Esophagus muscularis mucosa (tissue), 4 donors: ENCODE measurements at regions not wholly inside any gene's neighbourhood (a gene's known extent, or its start where the extent isn't known, plus 50 kb on each side); places are given as distances from the start of the nearest gene placed in this dataset.

Experiments used
- DNase-seq: peaks from one replicate; pipeline ENCODE4 v3.0.0-alpha.2; 2017; ENCODE audit errors: extremely low spot score
- H3K27ac ChIP-seq, 4 donors: fragments of 200-600 bp; sonication (generic); replicated peaks in 1 of 4; 1 replicate in 3 of 4; 2 replicates in 1 of 4; pipeline ENCODE4 v1.5.1; 2016 to 2019; ENCODE audit warnings: mild to moderate bottlenecking in 1 of 4
- H3K27me3 ChIP-seq, 4 donors: fragments of 200-600 bp; sonication (generic); one replicate each; pipeline versions ENCODE4 v1.5.1 to v1.6.0; 2016 to 2019
- H3K36me3 ChIP-seq, 4 donors: fragments of 200-600 bp; sonication (generic); one replicate each; pipeline ENCODE4 v1.5.1; 2016 to 2019
- H3K4me1 ChIP-seq, 4 donors: fragments of 200-600 bp; sonication (generic); one replicate each; pipeline ENCODE4 v1.5.1; 2016 to 2019
- H3K4me3 ChIP-seq, 4 donors: fragments of 200-600 bp; sonication (generic); 1 replicate in 2 of 4; 2 replicates in 2 of 4; pipeline ENCODE4 v1.5.1; 2016 to 2019; ENCODE audit warnings: mild to moderate bottlenecking in 4 of 4, moderate library complexity in 1 of 4
- H3K9me3 ChIP-seq, 4 donors: fragments of 200-600 bp; sonication (generic); 1 replicate in 3 of 4; 2 replicates in 1 of 4; pipeline ENCODE4 v1.5.1; 2016 to 2019
- CTCF ChIP-seq, 3 experiments: fragments of 200-600 bp in 2 of 3; fragments of 450-650 bp in 1 of 3; sonication (generic) in 2 of 3; IDR thresholded peaks; one replicate each; pipeline ENCODE4 v1.5.1; 2017 to 2019; ENCODE audit warnings: antibody characterized with exemption in 3 of 3, mild to moderate bottlenecking in 2 of 3, moderate library complexity in 1 of 3
- EP300 ChIP-seq: sonication (generic); formaldehyde crosslinking; IDR thresholded peaks from one replicate; pipeline ENCODE4 v1.6.1; 2017; ENCODE audit warnings: antibody characterized with exemption
- POLR2A ChIP-seq: fragments of 450-650 bp; IDR thresholded peaks from one replicate; pipeline ENCODE4 v1.6.1; 2017; ENCODE audit warnings: antibody characterized with exemption, moderate library complexity, mild to moderate bottlenecking, low read depth
- POLR2AphosphoS5 ChIP-seq, 2 donors: sonication (generic); formaldehyde crosslinking; IDR thresholded peaks; one replicate each; pipeline ENCODE4 v1.6.1; 2017; ENCODE audit warnings: antibody characterized with exemption in 2 of 2
- WGBS: methylation state at CpG from one replicate; pipeline ENCODE4 v1.1.5; 2018; 5-methylcytosine and 5-hydroxymethylcytosine counted together
- intact Hi-C: fragments of 100-400 bp; cut with DNase I; formaldehyde crosslinking; loops from one replicate; pipeline ENCODE4 v1.15.1; 2023

- Histone ChIP-seq H3K4me1 (no peaks in the 10 kb centered on the region), H3K27ac (no peak overlapping the region), H3K36me3 (no peaks in the 10 kb centered on the region), H3K9me3 (no peaks in the 10 kb centered on the region), H3K27me3 (no peaks in the 10 kb centered on the region), H3K4me3 (no peak overlapping the region)
- 60% methylated on average over 3 of the region's 3 CpGs for WGBS
- intact Hi-C loops, result no loop called here
- TF ChIP-seq POLR2A (no peak), CTCF (IDR thresholded peaks at IDR 0.05) (no peak), POLR2AphosphoS5 (IDR thresholded peaks at IDR 0.05) (no peak), EP300 (no peak)
- peak; percentile 19 for DNase-seq
Measured at GRCh38 chr11:79794057-79794456, 353.2 kb upstream of the TENM4 start.

- Histone ChIP-seq H3K4me1 (no peaks in the 10 kb centered on the region), H3K27ac (no peak overlapping the region), H3K9me3 (no peaks in the 10 kb centered on the region), H3K4me3 (no peak overlapping the region), H3K36me3 (no peaks in the 10 kb centered on the region), H3K27me3 (no peaks in the 10 kb centered on the region)
- no peak for TF ChIP-seq EP300
- TF ChIP-seq POLR2A, result no peak
- TF ChIP-seq POLR2AphosphoS5 (IDR thresholded peaks at IDR 0.05), result no peak
- no peak for TF ChIP-seq CTCF (IDR thresholded peaks at IDR 0.05)
- intact Hi-C loops, result no loop called here
- 91% methylated on average over 1 of the region's 1 CpG for WGBS
- DNase-seq, result no peak
Measured at GRCh38 chr11:79786961-79787360, 346.1 kb upstream of the TENM4 start.

GRCh38 chr11:79783833-79784232, 343.0 kb upstream of the TENM4 start:
- WGBS, result 65% methylated on average over 4 of the region's 4 CpGs
- Histone ChIP-seq H3K27ac (no peak overlapping the region), H3K27me3 (no peaks in the 10 kb centered on the region), H3K9me3 (no peaks in the 10 kb centered on the region), H3K36me3 (no peaks in the 10 kb centered on the region), H3K4me3 (no peak overlapping the region), H3K4me1 (no peaks in the 10 kb centered on the region)
- no peak for DNase-seq
- intact Hi-C loops, result no loop called here
- TF ChIP-seq EP300 (no peak), POLR2AphosphoS5 (IDR thresholded peaks at IDR 0.05) (no peak), POLR2A (no peak), CTCF (IDR thresholded peaks at IDR 0.05) (no peak)

- Histone ChIP-seq H3K4me3 (no peak overlapping the region), H3K36me3 (no peaks in the 10 kb centered on the region), H3K27ac (no peak overlapping the region), H3K4me1 (no peaks in the 10 kb centered on the region), H3K9me3 (no peaks in the 10 kb centered on the region), H3K27me3 (no peaks in the 10 kb centered on the region)
- WGBS, result 41% methylated on average over 1 of the region's 1 CpG
- TF ChIP-seq POLR2A, result no peak
- no peak for TF ChIP-seq EP300
- no peak for TF ChIP-seq CTCF (IDR thresholded peaks at IDR 0.05)
- no peak for TF ChIP-seq POLR2AphosphoS5 (IDR thresholded peaks at IDR 0.05)
- intact Hi-C loops, result no loop called here
- DNase-seq, result no peak
Measured at GRCh38 chr11:79768343-79768742, 327.5 kb upstream of the TENM4 start.

GRCh38 chr11:79762279-79762921, 321.6 kb upstream of the TENM4 start:
- TF ChIP-seq CTCF (IDR thresholded peaks at IDR 0.05) (no peak), POLR2AphosphoS5 (IDR thresholded peaks at IDR 0.05) (no peak)
- H3K27ac ChIP-seq, result no peak overlapping the region
- H3K27me3 ChIP-seq, result no peaks in the 10 kb centered on the region
- no peak overlapping the region for H3K4me3 ChIP-seq
- no peaks in the 10 kb centered on the region for H3K9me3 ChIP-seq
- H3K36me3 ChIP-seq, result no peaks in the 10 kb centered on the region
- no peaks in the 10 kb centered on the region for H3K4me1 ChIP-seq
- no peak for DNase-seq
- intact Hi-C loops, result no loop called here
- WGBS, result 58% methylated on average over 3 of the region's 3 CpGs
